NCI-H1417 (cell line): ENCODE measurements at regions not wholly inside any gene's neighbourhood (a gene's known extent, or its start where the extent isn't known, plus 50 kb on each side); places are given as distances from the start of the nearest gene placed in this dataset.

Experiments used
- DNase-seq, 3 experiments: peaks; one replicate each; lab custom pipeline; 2025; lab: John Stamatoyannopoulos, UW

- DNase-seq: no peak
These were observed 372.0 kb upstream of the ATP2B1 start for GRCh38 chr12:90080616-90081015.

- DNase-seq: no peak
These were observed 371.0 kb upstream of the ATP2B1 start for GRCh38 chr12:90079529-90080210.

DNA sequence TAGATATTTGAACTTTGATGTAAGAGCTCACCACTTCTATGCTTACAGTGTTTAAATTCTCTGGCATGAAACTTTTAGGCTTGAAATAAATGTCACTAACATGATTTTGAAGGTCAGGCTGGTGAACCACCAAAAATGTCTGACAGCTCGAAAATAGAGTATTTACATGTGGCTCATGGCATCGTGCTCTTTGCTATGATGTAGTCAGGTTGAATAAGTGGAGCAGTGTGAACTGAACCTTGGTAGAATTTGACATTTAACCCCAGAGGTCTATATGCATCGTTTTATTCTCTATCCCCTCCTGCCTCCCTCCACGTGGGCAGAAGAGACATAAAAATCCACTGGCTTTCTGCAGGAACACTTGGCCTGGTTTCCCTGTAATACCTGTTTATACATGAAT, 369.7 kb upstream of the ATP2B1 start:
- no peak for DNase-seq

DNA sequence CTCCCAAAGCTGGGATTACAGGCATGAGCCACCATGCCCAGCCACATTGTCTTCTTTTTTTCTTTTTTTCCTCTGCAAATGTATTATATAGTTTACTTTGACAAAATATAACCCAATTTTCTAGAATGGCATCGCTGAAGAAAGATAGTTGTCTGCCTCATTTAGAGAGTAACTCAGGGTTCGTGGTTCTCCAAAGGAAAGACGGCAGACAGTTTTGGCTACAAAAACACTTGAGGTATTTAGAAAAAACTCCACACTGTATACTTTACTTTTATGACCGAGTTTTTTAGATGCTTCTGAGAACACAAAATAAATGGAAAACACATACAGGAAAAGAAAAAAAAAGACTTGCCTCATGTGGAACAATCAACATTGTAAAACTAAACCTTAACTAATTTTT, 369.1 kb upstream of the ATP2B1 start:
- no peak for DNase-seq

GRCh38 chr12:90076851-90077319, 368.2 kb upstream of the ATP2B1 start:
- peak in 2 of 3 experiments; percentile 30 to 50 for DNase-seq

DNA sequence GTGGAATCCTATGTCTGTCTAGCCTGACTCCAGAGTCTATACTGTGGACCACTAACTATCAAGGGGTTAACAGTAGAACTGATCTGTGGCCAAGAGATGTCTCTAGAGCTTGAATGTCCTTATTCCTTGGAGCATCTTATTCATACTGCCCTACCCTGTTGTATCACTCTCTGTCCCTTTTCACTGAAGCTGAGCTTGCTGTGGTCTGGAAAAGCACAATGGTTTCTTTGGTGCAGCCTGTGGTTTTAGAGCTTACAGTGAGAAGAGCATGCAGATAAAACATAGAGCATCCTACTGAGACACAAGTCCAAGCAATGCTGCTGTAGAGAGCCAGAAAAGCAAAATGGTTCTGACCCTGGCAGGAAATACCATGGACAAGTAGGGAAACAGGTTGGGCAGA, 367.0 kb upstream of the ATP2B1 start:
- no peak for DNase-seq

GRCh38 chr12:90074086-90074485, 365.4 kb upstream of the ATP2B1 start:
- DNase-seq: no peak

GRCh38 chr12:90071996-90072395, 363.4 kb upstream of the ATP2B1 start:
- DNase-seq: no peak

DNA sequence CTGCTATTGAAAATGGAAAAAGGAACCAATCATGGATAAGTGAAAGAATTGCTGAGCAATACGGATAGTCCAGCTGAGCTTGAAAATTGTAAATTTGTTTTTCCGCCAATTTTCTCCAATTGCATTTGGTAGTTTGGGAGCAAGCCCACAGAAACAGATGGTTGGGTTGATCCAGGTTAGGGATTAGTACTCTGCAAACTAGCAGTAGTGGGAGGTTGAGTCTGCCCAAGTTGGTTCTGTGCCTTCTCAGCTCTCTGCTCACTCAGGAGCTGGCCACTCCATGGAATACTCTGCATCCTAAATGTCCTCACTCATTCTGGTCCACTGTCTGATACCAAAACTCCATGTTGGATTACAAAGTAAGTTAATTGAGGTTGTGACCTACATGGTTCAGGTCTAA, 361.1 kb upstream of the ATP2B1 start:
- DNase-seq: no peak

DNA sequence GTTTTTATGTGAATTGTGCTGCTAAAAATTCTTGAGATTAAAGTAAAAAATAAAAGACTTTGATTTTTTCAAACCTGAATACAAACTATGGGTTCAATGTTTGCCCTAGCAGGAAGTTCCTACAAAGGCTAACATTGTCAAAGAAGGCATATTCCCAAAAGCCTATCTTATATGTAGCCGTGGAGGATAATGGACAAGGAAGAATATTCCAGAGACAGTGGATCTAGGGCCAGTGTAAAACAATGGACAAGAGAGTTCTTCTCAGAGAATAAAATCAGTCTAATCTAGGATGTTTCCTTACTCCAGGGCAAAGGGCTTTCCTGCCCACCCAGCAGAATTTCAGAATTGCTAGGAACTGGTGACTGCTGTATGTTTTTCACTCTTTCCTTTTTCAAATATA, 359.2 kb upstream of the ATP2B1 start:
- DNase-seq: no peak

GRCh38 chr12:90064852-90065801, 356.5 kb upstream of the ATP2B1 start:
- DNase-seq: peak; percentile 26 to 81 (median 36)

- peak in 1 of 3 experiments; percentile 19 for DNase-seq
These were observed 354.2 kb upstream of the ATP2B1 start for GRCh38 chr12:90062799-90063198.

- no peak for DNase-seq
These were observed 353.2 kb upstream of the ATP2B1 start for GRCh38 chr12:90061809-90062208.

- peak in 1 of 3 experiments; percentile 64 for DNase-seq
These were observed 351.4 kb upstream of the ATP2B1 start for GRCh38 chr12:90060031-90060430.

DNA sequence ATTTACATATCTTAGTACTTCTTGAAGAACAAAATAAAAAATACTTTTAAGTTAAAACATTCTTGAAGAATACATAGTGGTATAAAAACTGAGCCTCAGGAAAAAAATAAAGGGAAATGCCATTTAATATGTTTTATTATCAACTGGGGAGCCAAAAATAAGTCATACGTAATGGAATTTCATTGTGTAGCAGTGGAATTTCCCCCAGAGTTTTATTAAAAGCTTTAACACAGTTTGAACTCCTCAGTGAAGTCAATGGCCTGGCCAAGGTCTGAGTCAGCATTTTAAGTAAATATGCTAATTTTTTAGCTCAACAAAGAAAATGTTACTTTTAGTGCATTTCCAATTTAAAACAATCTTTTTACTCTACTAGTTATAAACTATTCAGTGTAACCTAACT, 350.1 kb upstream of the ATP2B1 start:
- no peak for DNase-seq

- DNase-seq: no peak
These were observed 346.4 kb upstream of the ATP2B1 start for GRCh38 chr12:90055071-90055470.

- no peak for DNase-seq
These were observed 340.3 kb upstream of the ATP2B1 start for GRCh38 chr12:90048918-90049317.

DNA sequence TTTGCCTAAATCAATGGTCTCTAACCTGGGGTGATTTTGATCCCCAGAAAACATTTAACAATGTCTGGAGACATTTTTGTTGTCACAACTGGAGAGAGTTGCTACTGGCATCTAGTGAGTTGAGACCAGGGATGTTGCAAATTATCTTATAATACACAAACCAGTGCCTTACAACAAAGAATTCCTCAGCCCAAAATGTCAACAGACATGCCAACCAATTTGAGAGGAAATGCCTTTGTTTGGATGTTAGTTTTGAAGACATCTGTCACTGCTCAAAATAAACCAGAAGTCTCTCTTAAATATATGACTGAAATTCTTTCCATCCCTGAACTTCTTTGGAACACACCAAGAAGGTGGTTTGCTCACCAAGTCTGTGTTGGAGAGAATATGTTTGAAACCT, 336.9 kb upstream of the ATP2B1 start:
- DNase-seq: no peak

DNA sequence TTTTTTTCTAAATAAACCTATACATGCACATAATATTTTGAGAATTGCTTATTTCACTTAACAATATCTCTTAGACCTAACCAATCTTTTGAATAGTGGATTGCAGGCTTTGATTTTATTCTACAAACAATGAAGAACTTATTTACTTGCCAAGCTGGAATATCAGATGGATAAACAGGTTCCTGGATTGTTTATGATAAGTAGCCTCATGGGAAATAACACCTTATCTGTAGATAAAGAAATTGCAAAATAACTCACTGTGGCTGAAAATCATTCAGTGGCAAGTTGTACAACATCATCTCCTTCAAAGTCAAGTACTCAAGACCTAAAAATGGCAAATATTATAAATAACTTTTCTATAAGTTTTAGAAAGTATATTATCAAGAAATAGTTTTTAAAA, 335.4 kb upstream of the ATP2B1 start:
- DNase-seq: no peak

DNA sequence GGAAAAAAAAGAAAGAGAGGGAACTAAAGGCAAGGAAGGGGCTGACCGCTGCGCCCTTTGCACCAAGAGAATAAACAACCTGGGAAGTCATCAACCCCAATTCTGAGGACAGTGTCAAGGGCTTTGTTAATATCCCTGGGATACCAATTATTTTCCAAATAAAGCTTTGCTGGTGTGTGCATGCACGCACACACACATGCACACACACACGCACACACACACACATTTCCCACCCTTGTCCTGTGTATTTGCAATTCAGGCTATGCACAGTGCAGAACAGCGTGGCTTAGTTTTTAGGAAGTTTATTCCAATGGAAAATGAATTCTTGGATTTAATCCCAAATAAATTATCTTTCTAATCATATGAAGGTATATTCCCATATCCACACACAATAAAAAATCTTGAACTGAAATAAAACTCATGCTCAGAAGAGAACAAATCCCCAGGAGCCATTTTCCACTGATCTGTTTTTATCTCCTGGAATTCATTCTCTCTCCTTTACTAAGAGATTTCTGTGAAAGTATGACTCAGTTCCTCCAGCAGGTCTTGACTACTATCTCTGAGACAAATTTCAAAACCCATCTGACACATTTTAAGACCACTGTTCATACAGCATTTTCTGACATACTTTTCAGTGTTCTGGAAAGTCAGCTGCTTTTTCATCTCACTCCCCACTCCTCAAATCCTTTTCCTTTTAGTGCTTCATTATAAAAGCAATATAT, 334.4 kb upstream of the ATP2B1 start:
- peak in 1 of 3 experiments; percentile 18 for DNase-seq

DNA sequence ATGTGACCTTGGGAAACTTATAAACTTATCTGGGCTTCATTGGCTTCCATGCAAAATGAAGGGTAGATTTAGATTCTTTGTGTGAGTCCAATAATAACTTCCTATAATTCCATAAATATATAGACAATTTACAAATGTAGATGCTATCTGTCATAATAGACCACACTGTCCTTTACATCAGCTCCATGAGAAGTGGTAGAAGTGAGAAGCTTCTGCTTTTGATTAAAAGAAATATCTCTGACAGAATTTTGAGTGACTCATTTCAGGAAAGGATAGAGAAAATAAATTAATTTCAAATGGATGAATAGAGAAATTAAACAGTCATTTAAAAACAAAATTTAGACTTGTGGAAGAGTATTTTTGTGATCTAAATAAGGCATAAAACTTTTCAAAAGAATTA, 329.7 kb upstream of the ATP2B1 start:
- no peak for DNase-seq

DNA sequence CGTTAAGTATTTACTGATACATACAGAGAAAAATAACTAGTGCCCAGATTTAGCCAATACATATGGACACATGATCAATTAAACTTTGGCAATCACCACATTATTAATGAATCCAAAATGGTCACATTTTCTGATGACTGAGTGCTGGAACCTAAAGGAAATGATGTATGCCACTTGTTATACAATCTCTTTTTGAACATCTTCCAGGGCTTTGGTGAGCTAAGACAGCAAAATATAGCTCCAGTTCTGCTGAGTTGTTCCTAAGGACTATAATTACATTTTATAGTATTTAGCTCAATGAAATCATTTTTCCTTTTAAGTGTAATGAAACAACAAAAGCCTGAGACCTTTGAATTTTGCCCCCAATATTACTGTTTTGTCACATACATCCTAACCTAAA, 329.1 kb upstream of the ATP2B1 start:
- no peak for DNase-seq
